HepG2 (cell line): ENCODE measurements at regions not wholly inside any gene's neighbourhood (a gene's known extent, or its start where the extent isn't known, plus 50 kb on each side); places are given as distances from the start of the nearest gene placed in this dataset.

Experiments
- CBFB ChIP-seq: sonication (generic); formaldehyde crosslinking; IDR thresholded peaks from 2 replicates; pipeline ENCODE4 v1.4.0; 2020; ENCODE audit warnings: missing genetic modification reagents
- CTCF ChIP-seq: sonication (generic); formaldehyde crosslinking; IDR thresholded peaks from 2 replicates; pipeline ENCODE4 v1.5.0; 2020; ENCODE audit warnings: mild to moderate bottlenecking, missing genetic modification reagents, moderate library complexity
- EP300 ChIP-seq, 3 experiments: sonication (generic) in 1 of 3; formaldehyde crosslinking in 1 of 3; IDR thresholded peaks; 2 replicates each; pipeline versions ENCODE4 v1.5.1 to v1.6.1; 2011 to 2020; ENCODE audit warnings: low read depth in 2 of 3, low read length in 2 of 3, borderline replicate concordance in 1 of 3, improper control_type of control experiment in 1 of 3, mild to moderate bottlenecking in 1 of 3, missing genetic modification reagents in 1 of 3, moderate library complexity in 1 of 3
- REST ChIP-seq, 2 experiments: IDR thresholded peaks; 2 replicates each; pipeline ENCODE4 v1.6.1; 2011 to 2012; ENCODE audit warnings: low read length in 2 of 2, borderline replicate concordance in 1 of 2, low read depth in 1 of 2, mild to moderate bottlenecking in 1 of 2, moderate library complexity in 1 of 2
- SIN3A ChIP-seq: IDR thresholded peaks from 2 replicates; pipeline ENCODE4 v1.6.1; 2011; ENCODE audit warnings: low read depth, mild to moderate bottlenecking, control low read depth, low read length, borderline replicate concordance
- SNAPC2 ChIP-seq: sonication (generic); formaldehyde crosslinking; IDR thresholded peaks from 2 replicates; pipeline ENCODE4 v1.8.1; 2022; ENCODE audit warnings: mild to moderate bottlenecking, missing genetic modification reagents
- TEAD3 ChIP-seq: optimal IDR thresholded peaks from 2 replicates; pipeline ENCODE3; 2016; ENCODE audit warnings: borderline replicate concordance
- ZBTB2 ChIP-seq: sonication (generic); formaldehyde crosslinking; IDR thresholded peaks from 2 replicates; pipeline ENCODE4 v1.8.0; 2022; ENCODE audit warnings: low read depth, missing genetic modification reagents
- ZNF343 ChIP-seq: sonication (generic); formaldehyde crosslinking; IDR thresholded peaks from 2 replicates; pipeline ENCODE4 v1.4.0; 2020; ENCODE audit warnings: mild to moderate bottlenecking, missing genetic modification reagents
- ZNF639 ChIP-seq: conservative IDR thresholded peaks from 2 replicates; pipeline ENCODE4 v1.6.1; 2018; ENCODE audit warnings: missing genetic modification reagents

GRCh38 chr12:74145328-74145727 is 392.3 kb upstream of the ATXN7L3B start:
- TF ChIP-seq REST (IDR thresholded peaks at IDR 0.05; ENCODE audit: borderline replicate concordance in 1 of 2, low read depth in 1 of 2, low read length in 2 of 2) (no peak), ZNF343 (CRISPR knock-in tag) (no peak), ZNF639 (CRISPR knock-in tag) (no peak), SIN3A (no peak), ZBTB2 (CRISPR knock-in tag) (no peak), EP300 (IDR thresholded peaks at IDR 0.05; ENCODE audit: low read depth in 2 of 2, low read length in 2 of 2) (no peak), EP300 (CRISPR knock-in tag; IDR thresholded peaks at IDR 0.05; ENCODE audit: borderline replicate concordance) (no peak), TEAD3 (CRISPR knock-in tag) (no peak), CTCF (CRISPR knock-in tag) (no peak), CBFB (CRISPR knock-in tag) (no peak), SNAPC2 (CRISPR knock-in tag) (no peak)
